Calu3 (cell line): ENCODE measurements at regions not wholly inside any gene's neighbourhood (a gene's known extent, or its start where the extent isn't known, plus 50 kb on each side); places are given as distances from the start of the nearest gene placed in this dataset.
A peak's percentile ranks its signal among the peaks of the same experiment; 100 is the strongest.

Experiments used
- BruUV-seq: library from RNA; stranded (reverse); fragments of 400-500 nt; replicated peaks from 2 replicates; lab custom pipeline; 2021; lab: Mats Ljungman, UMichigan
- CTCF ChIA-PET: fragments of 300-600 bp; sonication (Branson Sonifier 250); formaldehyde crosslinking; loops from one replicate; lab custom pipeline; 2022; ENCODE audit warnings: antibody characterized with exemption; lab: Charles Lee
- DNase-seq: peaks from one replicate; pipeline ENCODE4 v3.0.0; 2022
- H3K27ac Mint-ChIP-seq: one replicate; pipeline ENCODE4 v1.8.0; 2022; ENCODE audit warnings: mixed read lengths; ENCODE audit not compliant: unreplicated experiment
- H3K27me3 Mint-ChIP-seq: one replicate; pipeline ENCODE4 v1.8.0; 2022; ENCODE audit warnings: mixed read lengths; ENCODE audit not compliant: unreplicated experiment
- H3K36me3 Mint-ChIP-seq: one replicate; pipeline ENCODE4 v1.8.0; 2022; ENCODE audit warnings: mild to moderate bottlenecking, moderate library complexity, mixed read lengths; ENCODE audit not compliant: insufficient read depth, unreplicated experiment
- H3K4me1 Mint-ChIP-seq: one replicate; pipeline ENCODE4 v1.8.0; 2022; ENCODE audit warnings: mild to moderate bottlenecking, low read depth, mixed read lengths; ENCODE audit not compliant: unreplicated experiment
- H3K4me3 Mint-ChIP-seq: one replicate; pipeline ENCODE4 v1.8.0; 2022; ENCODE audit warnings: mild to moderate bottlenecking, low read depth, moderate library complexity, mixed read lengths; ENCODE audit not compliant: unreplicated experiment
- H3K9me3 Mint-ChIP-seq: one replicate; pipeline ENCODE4 v1.8.0; 2022; ENCODE audit warnings: low read depth, mixed read lengths; ENCODE audit not compliant: unreplicated experiment
- CTCF ChIP-seq: fragments of 200-600 bp; IDR thresholded peaks from one replicate; pipeline ENCODE4 v1.8.0; 2022; ENCODE audit warnings: antibody characterized with exemption; ENCODE audit not compliant: unreplicated experiment
- intact Hi-C: fragments of 100-400 bp; cut with micrococcal nuclease; formaldehyde crosslinking; loops from one replicate; pipeline ENCODE4 v1.10.0; 2022; ENCODE audit not compliant: unreplicated experiment

- CTCF ChIA-PET = no interaction called here
- Mint-ChIP-seq H3K27ac (peak overlapping the region; percentile 35), H3K4me3 (no peak overlapping the region), H3K9me3 (no peaks in the 10 kb centered on the region), H3K36me3 (no peaks in the 10 kb centered on the region), H3K27me3 (no peaks in the 10 kb centered on the region), H3K4me1 (no peaks in the 10 kb centered on the region)
- no TSS peak for BruUV-seq
- intact Hi-C loops = no loop called here
- no peak for TF ChIP-seq CTCF
- DNase-seq = no peak
These were observed 151.1 kb upstream of the CACNA2D1 start for GRCh38 chr7:82594665-82595064.

- no TSS peak for BruUV-seq
- no peaks in the 10 kb centered on the region for H3K4me1 Mint-ChIP-seq
- no peak overlapping the region for H3K4me3 Mint-ChIP-seq
- intact Hi-C loops = no loop called here
- no peak overlapping the region for H3K27ac Mint-ChIP-seq
- no peaks in the 10 kb centered on the region for H3K27me3 Mint-ChIP-seq
- no peaks in the 10 kb centered on the region for H3K9me3 Mint-ChIP-seq
- DNase-seq = no peak
- H3K36me3 Mint-ChIP-seq = no peaks in the 10 kb centered on the region
- TF ChIP-seq CTCF = no peak
- CTCF ChIA-PET = no interaction called here
These were observed 150.2 kb upstream of the CACNA2D1 start for GRCh38 chr7:82593780-82594179.

- Mint-ChIP-seq H3K27ac (no peak overlapping the region), H3K4me1 (no peaks in the 10 kb centered on the region), H3K4me3 (no peak overlapping the region), H3K27me3 (no peaks in the 10 kb centered on the region), H3K36me3 (no peaks in the 10 kb centered on the region), H3K9me3 (no peaks in the 10 kb centered on the region)
- no TSS peak for BruUV-seq
- intact Hi-C loops = no loop called here
- CTCF ChIA-PET = interaction anchor here (0.6 kb wide), 1 partner anchor 1107 kb away, joined by 3 read pairs; no protein-coding TSS in a partner anchor
- no peak for DNase-seq
- TF ChIP-seq CTCF = no peak
These were observed 148.8 kb upstream of the CACNA2D1 start for GRCh38 chr7:82592416-82592815.

GRCh38 chr7:82579047-82579446 lies 135.5 kb upstream of the CACNA2D1 start:
- no peak for TF ChIP-seq CTCF
- Mint-ChIP-seq H3K4me3 (no peak overlapping the region), H3K9me3 (no peaks in the 10 kb centered on the region), H3K36me3 (no peaks in the 10 kb centered on the region), H3K4me1 (no peaks in the 10 kb centered on the region), H3K27ac (no peak overlapping the region), H3K27me3 (peaks cover 22% of the 10 kb centered on the region)
- CTCF ChIA-PET = no interaction called here
- no TSS peak for BruUV-seq
- DNase-seq = no peak
- intact Hi-C loops = no loop called here
